ENCODE measurements at regions not wholly inside any gene's neighbourhood (a gene's known extent, or its start where the extent isn't known, plus 50 kb on each side); places are given as distances from the start of the nearest gene placed in this dataset.
A peak's percentile ranks its signal among the peaks of the same experiment; 100 is the strongest.

- WGBS (ENCODE audit: insufficient coverage, insufficient replicate concordance, low lambda C conversion rate, missing lambda C conversion rate), result 24% methylated on average over 5 of the region's 5 CpGs
- Histone ChIP-seq H3K4me2 (ENCODE audit: control insufficient read depth, insufficient read depth) (no peak overlapping the region), H3K79me2 (ENCODE audit: control insufficient read depth, insufficient read depth, low read length) (no peaks in the 10 kb centered on the region), H3K27me3 (replicated peaks in 1 of 2; ENCODE audit: control insufficient read depth in 2 of 2, insufficient read depth in 2 of 2, low read length in 1 of 2) (no peaks in the 10 kb centered on the region), H3K27ac (ENCODE audit: control insufficient read depth, insufficient read depth) (no peak overlapping the region), H3K36me3 (ENCODE audit: control insufficient read depth in 2 of 2, insufficient read depth in 2 of 2, low read length in 1 of 2) (no peaks in the 10 kb centered on the region), H3K9ac (ENCODE audit: control insufficient read depth, insufficient read depth, low read length) (no peak overlapping the region), H2AFZ (ENCODE audit: control insufficient read depth, low read depth, low read length) (no peak overlapping the region), H3K4me3 (no peak overlapping the region), H3K9me3 (replicated peaks; ENCODE audit: control insufficient read depth, insufficient read depth, low read length) (no peaks in the 10 kb centered on the region), H4K20me1 (ENCODE audit: control insufficient read depth, insufficient read depth) (no peaks in the 10 kb centered on the region), H3K4me1 (ENCODE audit: control insufficient read depth, insufficient read depth, low read length) (no peaks in the 10 kb centered on the region)
- intact Hi-C loops (cut with micrococcal nuclease; ENCODE audit: unreplicated experiment) (loop anchor here (5.0 kb wide), 1 partner anchor 167 kb away; no protein-coding TSS in a partner anchor), in situ Hi-C loops (cut with MboI) (no loop called here)
- CTCF ChIA-PET, result interaction anchor here (0.8 to 1.4 kb wide), 2 partner anchors 20 to 323 kb away, joined by 3 read pairs; no protein-coding TSS in a partner anchor
- RAD21 ChIA-PET (ENCODE audit: unreplicated experiment), result no interaction called here
- SMC1A ChIA-PET (ENCODE audit: uncharacterized antibody, unreplicated experiment), result interaction anchor here (0.6 to 0.8 kb wide), 3 partner anchors 11 to 99 kb away, joined by 3 read pairs; no protein-coding TSS in a partner anchor
- BruUV-seq (replicated peaks), result no TSS peak
- no peak for DNase-seq (ENCODE audit: low read depth, low spot score)
- no peak for FAIRE-seq
- TF ChIP-seq IKZF2 (IDR thresholded peaks at IDR 0.05) (no peak), E2F4 (IDR thresholded peaks at IDR 0.05; ENCODE audit: low read depth, low read length) (no peak), BACH1 (IDR thresholded peaks at IDR 0.05; ENCODE audit: borderline replicate concordance) (no peak), EZH2 (IDR thresholded peaks at IDR 0.05; ENCODE audit: borderline replicate concordance, control insufficient read depth, low read depth, low read length) (no peak), JUNB (IDR thresholded peaks at IDR 0.05) (no peak), ZNF274 (IDR thresholded peaks at IDR 0.05; ENCODE audit: insufficient read depth, insufficient read length) (no peak), NKRF (conservative IDR thresholded peaks at IDR 0.05) (no peak), E2F8 (IDR thresholded peaks at IDR 0.05; ENCODE audit: low read depth, partially characterized antibody) (no peak)
- POLR2A ChIA-PET, result interaction anchor here (1.4 to 1.6 kb wide), 2 partner anchors 16 to 20 kb away, joined by 3 to 5 read pairs; no protein-coding TSS in a partner anchor
- ATAC-seq, result peak; percentile 64
Measured at GRCh38 chr6:91653895-91654294, 1067.0 kb upstream of the MAP3K7 start.

Measured in GM12878 (cell line).